Right atrium auricular region (tissue), 2 donors: ENCODE measurements at regions not wholly inside any gene's neighbourhood (a gene's known extent, or its start where the extent isn't known, plus 50 kb on each side); places are given as distances from the start of the nearest gene placed in this dataset.

ENCODE experiments used
- DNase-seq: peaks from one replicate; pipeline ENCODE4 v3.0.0-alpha.2; 2019; ENCODE audit warnings: low spot score
- H3K27ac ChIP-seq, 2 donors: fragments of 200-600 bp; sonication (generic); 1 replicate in 1 of 2; 2 replicates in 1 of 2; pipeline ENCODE4 v1.5.1; 2016 to 2019
- H3K27me3 ChIP-seq, 2 donors: fragments of 200-600 bp; sonication (generic); one replicate each; pipeline versions ENCODE4 v1.5.1 to v1.6.0; 2017 to 2019
- H3K36me3 ChIP-seq: fragments of 200-600 bp; sonication (generic); one replicate; pipeline ENCODE4 v1.5.1; 2016
- H3K4me1 ChIP-seq, 2 donors: fragments of 200-600 bp; sonication (generic); one replicate each; pipeline versions ENCODE4 v1.5.1 to v1.6.0; 2017 to 2019
- H3K4me3 ChIP-seq, 2 donors: fragments of 200-600 bp; sonication (generic); 1 replicate in 1 of 2; 2 replicates in 1 of 2; pipeline ENCODE4 v1.5.1; 2017 to 2019; ENCODE audit warnings: mild to moderate bottlenecking in 1 of 2, moderate library complexity in 1 of 2
- H3K9me3 ChIP-seq, 2 donors: fragments of 200-600 bp; sonication (generic); one replicate each; pipeline ENCODE4 v1.5.1; 2019
- CTCF ChIP-seq, 2 donors: fragments of 200-600 bp; sonication (generic); IDR thresholded peaks; one replicate each; pipeline ENCODE4 v1.5.1; 2019; ENCODE audit warnings: antibody characterized with exemption in 2 of 2

GRCh38 chr1:239725371-239725770 is 339.0 kb downstream of the CHRM3 start:
- Histone ChIP-seq H3K36me3 (no peaks in the 10 kb centered on the region), H3K27ac (no peak overlapping the region), H3K27me3 (no peaks in the 10 kb centered on the region), H3K9me3 (no peaks in the 10 kb centered on the region), H3K4me1 (no peaks in the 10 kb centered on the region), H3K4me3 (no peak overlapping the region)
- no peak for TF ChIP-seq CTCF (IDR thresholded peaks at IDR 0.05)
- no peak for DNase-seq

GRCh38 chr1:239725933-239726332 is 339.6 kb downstream of the CHRM3 start:
- H3K4me1 ChIP-seq: no peaks in the 10 kb centered on the region
- DNase-seq: no peak
- H3K27ac ChIP-seq: no peak overlapping the region
- no peak overlapping the region for H3K4me3 ChIP-seq
- no peak for TF ChIP-seq CTCF (IDR thresholded peaks at IDR 0.05)
- no peaks in the 10 kb centered on the region for H3K36me3 ChIP-seq
- H3K9me3 ChIP-seq: no peaks in the 10 kb centered on the region
- H3K27me3 ChIP-seq: no peaks in the 10 kb centered on the region

DNA sequence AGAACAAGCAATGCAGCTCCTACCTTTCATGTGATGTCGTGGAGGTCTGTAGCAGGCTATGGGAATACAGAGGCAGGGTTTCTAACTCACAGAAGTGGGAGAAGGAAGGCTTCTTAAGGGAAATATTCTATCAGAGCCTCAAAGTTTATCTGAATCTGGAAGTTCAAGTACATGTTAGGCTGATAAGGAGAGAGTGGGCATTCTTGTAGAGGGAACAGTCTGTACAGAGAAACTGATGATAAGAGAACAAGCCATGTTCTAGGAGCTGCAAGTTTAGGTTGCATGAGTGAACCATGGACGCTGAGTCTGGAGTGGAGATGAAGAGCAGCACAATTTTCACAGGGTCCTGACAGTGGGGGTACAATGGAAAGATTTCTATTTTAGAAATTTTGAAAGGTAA is 344.0 kb downstream of the CHRM3 start:
- H3K27ac ChIP-seq: no peak overlapping the region
- no peaks in the 10 kb centered on the region for H3K27me3 ChIP-seq
- no peaks in the 10 kb centered on the region for H3K9me3 ChIP-seq
- DNase-seq: no peak
- no peaks in the 10 kb centered on the region for H3K4me1 ChIP-seq
- no peak for TF ChIP-seq CTCF (IDR thresholded peaks at IDR 0.05)
- H3K4me3 ChIP-seq: no peak overlapping the region
- H3K36me3 ChIP-seq: no peaks in the 10 kb centered on the region

DNA sequence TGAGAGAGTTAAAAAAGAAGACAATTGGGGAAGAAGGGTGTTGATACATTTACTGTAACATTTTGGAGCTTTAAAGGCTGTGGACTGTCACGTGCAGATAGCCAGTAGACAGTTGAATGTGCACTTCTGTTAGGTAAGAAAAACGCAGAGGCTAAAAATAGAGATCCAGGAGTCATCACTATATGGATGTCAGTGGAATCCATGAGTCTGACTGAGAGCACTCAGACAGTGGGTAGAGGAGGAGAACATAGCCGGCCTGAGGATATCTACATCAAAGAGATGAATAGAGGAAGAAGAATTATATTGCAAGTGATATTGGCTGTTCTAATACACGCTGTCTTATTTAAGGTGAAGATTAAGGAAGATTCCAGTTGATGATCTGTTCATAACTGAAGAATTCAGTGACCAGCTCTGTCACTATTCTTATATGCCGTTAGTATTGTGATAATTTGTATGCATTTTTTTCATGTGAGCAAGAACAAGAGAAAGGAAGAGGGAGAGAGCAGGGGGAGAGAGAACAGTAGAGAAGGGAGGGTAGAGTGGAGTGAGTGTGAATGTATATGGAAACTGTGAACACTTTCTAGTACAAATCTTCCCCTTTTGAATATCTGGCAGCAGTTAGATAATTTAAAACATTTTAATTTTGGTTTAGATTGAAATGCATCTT is 344.8 kb downstream of the CHRM3 start:
- no peaks in the 10 kb centered on the region for H3K36me3 ChIP-seq
- H3K27me3 ChIP-seq: no peaks in the 10 kb centered on the region
- DNase-seq: no peak
- no peaks in the 10 kb centered on the region for H3K4me1 ChIP-seq
- H3K4me3 ChIP-seq: no peak overlapping the region
- no peak overlapping the region for H3K27ac ChIP-seq
- H3K9me3 ChIP-seq: no peaks in the 10 kb centered on the region
- no peak for TF ChIP-seq CTCF (IDR thresholded peaks at IDR 0.05)

DNA sequence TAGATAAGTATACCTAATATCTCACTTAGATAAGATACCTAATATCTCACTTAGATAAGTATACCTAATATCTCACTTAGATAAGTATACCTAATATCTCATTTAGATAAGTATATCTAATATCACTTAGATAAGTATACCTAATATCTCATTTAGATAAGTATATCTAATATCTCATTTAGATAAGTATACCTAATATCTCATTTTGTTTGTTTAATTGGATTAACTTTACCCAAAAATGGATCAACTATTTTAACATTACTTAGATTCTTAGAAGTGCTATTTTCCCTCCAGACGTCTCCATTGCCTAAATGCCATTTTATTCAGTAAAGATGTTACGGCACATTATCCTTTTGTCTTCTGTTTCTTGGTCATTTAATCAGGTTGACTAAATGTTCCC is 346.4 kb downstream of the CHRM3 start:
- H3K4me3 ChIP-seq: no peak overlapping the region
- no peaks in the 10 kb centered on the region for H3K9me3 ChIP-seq
- no peak for DNase-seq
- no peaks in the 10 kb centered on the region for H3K27me3 ChIP-seq
- TF ChIP-seq CTCF (IDR thresholded peaks at IDR 0.05): no peak
- H3K36me3 ChIP-seq: no peaks in the 10 kb centered on the region
- no peaks in the 10 kb centered on the region for H3K4me1 ChIP-seq
- H3K27ac ChIP-seq: no peak overlapping the region

- TF ChIP-seq CTCF (IDR thresholded peaks at IDR 0.05): no peak
- no peaks in the 10 kb centered on the region for H3K4me1 ChIP-seq
- no peaks in the 10 kb centered on the region for H3K27me3 ChIP-seq
- H3K36me3 ChIP-seq: no peaks in the 10 kb centered on the region
- H3K9me3 ChIP-seq: no peaks in the 10 kb centered on the region
- no peak for DNase-seq
- no peak overlapping the region for H3K4me3 ChIP-seq
- no peak overlapping the region for H3K27ac ChIP-seq
Measured at GRCh38 chr1:239733995-239734394, 347.6 kb downstream of the CHRM3 start.
